Kidney glomerular epithelial cell (primary cell): ENCODE measurements at regions not wholly inside any gene's neighbourhood (a gene's known extent, or its start where the extent isn't known, plus 50 kb on each side); places are given as distances from the start of the nearest gene placed in this dataset.

Experiments
- DNase-seq: peaks from one replicate; lab custom pipeline; 2025; lab: John Stamatoyannopoulos, UW

DNA sequence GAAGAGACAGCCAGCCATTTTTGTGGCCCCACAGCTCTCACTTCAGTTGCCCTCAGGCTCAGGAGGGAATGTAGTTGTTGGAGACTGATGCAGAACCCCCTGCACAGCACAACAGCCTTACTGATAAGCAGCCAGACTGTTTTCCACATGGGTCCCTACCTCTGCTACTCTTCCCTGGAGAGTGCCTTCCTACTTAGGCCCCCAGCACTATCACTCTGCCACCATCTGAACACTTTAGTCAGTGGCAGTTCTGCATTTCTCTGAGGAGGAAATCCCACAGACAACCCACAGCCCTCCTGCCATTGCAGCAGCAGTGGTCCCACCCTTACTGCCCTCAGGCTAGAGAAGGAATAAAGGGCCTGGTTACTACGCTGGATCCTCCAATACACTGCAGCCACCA lies 61.8 kb upstream of the PTPRD start:
- no peak for DNase-seq

DNA sequence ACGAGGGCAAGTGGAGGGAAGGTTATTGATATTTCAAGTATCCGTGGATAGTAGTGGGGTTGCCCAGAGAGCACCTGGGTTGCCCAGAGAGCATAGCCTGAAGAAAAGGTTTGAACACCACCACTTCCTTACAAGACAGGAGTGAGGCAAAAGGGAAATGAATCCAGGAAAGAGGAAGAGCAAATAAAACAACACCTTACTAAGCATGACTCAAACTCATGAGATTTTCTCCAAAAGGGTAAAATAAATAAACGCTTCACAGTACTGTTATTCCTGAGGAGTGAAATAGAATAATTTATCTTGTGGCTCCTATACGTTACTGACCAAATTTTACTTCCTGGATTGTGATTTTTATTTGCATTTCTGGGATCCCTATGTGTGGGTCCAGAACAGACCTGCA lies 65.2 kb upstream of the PTPRD start:
- DNase-seq: no peak

DNA sequence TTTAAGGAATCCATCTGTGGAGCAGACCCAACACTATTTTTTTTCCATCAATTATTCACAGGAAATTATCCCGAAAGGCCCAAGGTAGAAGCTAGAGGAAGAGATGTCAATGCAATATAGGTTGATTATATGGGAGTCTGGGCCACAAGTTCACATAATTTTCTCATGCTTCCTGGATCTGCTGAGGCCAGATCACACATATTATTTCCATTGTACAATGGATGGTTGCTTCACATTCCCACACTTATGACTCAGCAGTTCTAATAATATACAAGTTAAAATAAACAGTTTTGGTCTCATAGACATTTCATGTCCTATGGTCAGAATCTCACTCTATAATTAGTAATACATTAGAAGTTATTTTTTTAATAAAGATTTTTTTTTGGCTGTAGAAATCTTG lies 66.0 kb upstream of the PTPRD start:
- DNase-seq: peak; percentile 38

DNA sequence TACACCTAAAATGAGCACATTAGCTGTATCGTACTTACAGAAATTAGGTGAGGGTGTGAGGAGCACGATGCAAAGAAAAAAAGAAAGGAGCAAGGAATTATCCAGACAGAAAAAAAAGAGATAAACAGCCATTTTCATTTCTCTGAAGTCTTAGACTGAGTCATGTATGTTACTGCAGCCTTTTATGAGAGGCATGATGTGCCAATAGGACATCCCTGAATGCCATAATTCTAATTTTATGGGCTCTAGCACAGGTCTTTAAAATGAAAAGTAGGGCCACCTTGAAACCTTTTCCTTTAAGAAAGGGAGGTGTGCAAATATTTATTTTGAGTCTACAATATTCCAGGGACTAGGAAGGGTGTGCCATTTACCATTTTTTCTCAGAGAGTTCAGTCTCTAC lies 74.1 kb upstream of the PTPRD start:
- no peak for DNase-seq

DNA sequence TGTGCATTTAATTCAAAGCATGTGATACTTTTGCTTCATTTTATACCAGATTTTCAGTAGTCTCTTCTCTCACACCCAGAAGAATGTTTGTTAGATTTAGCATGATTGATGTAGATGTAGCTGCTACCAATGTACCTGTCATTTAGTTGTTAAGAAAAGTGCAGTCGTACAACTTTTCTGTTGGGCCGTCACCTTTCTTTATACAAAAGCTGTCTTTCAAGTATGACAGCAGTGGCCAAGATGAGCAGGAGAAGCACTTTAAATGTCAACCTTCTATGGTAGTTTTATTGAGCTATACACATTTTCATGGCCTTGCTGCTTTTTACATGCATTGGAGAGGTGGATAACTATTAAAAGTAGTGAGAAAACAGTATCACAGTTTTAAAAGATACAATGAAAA lies 77.7 kb upstream of the PTPRD start:
- no peak for DNase-seq

DNA sequence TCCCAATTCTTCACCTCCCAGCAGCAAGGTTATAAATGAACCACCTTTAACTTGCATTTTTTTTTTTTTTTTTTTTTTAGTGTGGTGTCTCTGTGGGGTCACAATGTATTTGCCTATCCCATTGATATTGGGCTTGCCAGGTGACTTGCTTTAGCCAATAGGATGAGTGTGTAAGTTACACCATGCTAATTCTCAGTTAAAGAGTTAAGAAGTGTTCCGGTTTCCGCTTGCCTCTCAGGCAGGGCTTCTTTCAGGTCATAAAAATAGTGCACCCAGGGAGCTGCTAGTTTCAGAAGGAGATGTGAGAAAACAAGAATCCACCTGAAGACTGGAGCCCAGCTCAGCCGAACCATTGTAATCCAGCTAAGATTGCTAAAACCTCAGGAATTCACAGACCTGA lies 84.2 kb upstream of the PTPRD start:
- no peak for DNase-seq

DNA sequence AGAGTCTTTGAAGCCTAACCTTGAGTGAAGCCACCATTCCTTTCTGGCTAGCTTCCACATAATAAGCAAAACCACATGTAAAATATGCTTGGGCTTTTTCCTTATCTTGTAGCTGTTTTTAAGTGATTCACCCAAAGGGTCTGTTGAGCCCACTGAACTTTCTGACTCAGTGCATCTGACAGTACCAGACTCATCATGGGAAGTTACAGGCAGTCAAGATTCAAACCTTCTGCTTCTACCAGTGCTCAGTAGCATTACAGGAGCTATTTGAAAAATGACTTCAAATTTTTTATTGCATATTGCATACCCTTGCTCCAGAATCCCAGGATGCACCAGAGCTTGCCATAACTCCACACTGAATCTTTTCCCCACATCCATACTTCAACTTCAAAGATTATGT lies 87.5 kb upstream of the PTPRD start:
- no peak for DNase-seq

DNA sequence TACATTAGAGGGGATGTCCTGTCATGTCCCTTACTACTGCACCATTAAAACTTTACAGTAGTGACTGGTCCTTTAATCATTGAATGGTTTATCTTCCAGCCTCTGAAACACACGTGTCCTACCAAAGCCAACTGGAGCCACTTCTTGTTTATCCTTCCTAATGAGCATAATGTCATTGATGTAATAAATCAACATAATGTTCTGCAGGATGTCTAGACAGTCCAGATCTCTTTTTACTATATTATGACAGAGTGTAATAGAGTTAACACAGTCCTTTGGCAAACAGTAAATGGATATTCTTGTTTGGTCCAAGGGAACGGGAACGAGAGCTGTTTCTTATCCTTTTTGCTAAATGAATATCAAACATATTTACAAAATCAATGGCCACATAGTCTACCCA lies 88.1 kb upstream of the PTPRD start:
- DNase-seq: no peak

DNA sequence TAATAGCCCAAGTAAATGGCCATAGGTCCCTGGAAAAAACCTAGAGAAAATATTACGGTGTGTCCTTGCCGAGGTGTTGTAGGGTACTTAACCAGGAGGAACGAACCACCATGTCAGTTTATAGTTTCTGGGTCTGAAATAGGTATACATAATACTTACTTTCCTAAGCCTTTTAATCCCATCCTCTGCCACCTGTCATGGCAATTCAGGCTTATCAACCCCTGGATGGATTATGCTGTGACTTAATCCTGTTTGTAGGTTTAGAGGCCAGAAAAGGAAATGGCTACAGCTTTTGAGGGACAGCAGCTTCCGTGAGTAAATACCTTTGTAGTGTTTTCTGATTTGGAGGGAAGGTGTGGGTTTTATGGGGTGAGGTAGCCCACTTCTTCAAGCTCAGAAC lies 89.1 kb upstream of the PTPRD start:
- DNase-seq: no peak

DNA sequence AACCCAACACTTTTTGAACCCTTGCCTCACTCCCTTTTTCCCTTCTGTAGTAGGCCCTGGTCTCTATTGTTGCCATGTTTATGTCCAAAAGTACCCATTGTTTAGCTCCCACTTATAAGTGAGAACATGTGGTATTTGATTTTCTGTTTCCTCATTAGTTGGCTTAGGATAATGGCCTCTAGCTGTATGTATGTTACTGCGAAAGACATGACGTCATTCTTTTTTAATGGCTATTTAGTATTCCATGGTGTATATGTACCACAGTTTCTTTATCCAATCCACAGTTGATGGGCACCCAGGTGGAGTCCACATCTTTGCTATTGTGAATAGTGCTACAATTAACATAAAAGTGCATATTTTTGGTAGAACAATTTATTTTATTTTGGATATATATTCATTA lies 90.3 kb upstream of the PTPRD start:
- DNase-seq: no peak

DNA sequence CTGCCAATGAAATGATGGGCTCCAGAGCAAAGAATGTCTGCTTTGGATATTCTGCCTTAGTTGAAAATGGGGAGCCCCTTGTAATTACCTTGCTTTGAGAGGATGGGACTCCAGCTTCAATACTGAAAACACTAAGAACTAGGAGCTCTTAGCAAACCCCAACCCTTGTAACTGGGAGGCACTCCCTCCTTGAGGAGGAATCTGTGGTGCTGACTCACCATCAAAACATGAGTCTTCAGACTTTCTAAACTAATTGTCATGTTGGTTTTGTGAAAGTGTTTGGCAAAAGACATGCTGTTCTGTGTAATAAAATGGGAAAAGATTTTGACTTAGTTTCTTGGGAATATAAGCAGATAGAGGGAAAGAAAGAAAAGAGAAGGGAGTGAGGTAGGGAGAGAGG lies 91.9 kb upstream of the PTPRD start:
- peak; percentile 7 for DNase-seq

DNA sequence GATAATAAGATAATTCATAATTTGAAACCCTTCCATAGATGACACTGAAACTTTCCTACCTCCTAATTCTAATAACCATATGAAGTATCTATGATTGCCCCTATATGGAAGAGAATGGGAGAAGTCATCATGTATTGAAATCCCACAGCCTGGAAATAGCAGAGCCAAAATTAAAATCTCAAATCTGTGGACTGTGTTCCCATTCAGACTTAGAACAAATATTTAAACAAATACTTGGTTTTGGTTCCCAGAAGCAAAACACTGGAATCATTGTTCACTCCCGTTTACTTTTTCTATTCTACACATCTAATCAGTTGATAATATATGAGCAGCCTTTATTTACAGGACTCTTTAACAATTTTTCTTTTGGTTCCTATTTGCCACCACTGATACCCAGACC lies 92.6 kb upstream of the PTPRD start:
- no peak for DNase-seq

DNA sequence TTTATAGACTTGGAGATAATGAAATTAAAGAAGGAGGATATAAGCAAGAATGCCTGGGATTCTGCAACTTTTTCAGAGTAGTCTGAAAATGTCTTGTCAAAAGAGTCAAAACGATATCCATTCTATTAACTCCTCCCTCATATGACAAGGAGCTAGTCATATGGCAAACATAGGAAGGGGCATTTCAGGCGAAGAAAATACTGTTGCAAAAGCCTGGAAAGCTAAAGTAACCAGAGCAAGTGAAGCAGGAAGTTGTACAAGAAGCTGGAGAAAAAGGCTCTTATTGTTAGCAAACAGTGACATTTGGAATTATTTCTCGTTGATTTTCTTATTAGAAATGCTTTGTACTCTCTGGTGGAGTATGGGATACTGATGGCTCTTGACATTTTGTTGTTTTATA lies 94.0 kb upstream of the PTPRD start:
- no peak for DNase-seq

DNA sequence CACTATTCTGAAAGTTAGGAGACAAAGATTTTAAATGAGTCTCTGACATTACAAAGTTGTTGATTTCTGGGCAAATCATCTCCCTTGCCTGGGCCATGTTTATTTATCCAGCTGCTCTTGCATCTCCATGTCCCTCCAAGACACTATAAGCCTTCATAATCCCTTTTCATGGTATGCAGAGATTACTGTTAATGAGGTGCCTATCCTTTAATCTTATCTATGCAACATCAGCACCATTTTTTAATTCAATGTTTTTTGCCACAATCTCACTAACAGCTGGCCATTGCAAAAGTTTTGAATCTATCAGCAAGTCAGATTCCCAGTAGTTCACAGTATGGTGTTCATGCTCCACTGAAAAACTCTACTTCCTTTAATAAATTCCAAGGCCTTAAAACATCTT lies 108.5 kb upstream of the PTPRD start:
- DNase-seq: no peak

DNA sequence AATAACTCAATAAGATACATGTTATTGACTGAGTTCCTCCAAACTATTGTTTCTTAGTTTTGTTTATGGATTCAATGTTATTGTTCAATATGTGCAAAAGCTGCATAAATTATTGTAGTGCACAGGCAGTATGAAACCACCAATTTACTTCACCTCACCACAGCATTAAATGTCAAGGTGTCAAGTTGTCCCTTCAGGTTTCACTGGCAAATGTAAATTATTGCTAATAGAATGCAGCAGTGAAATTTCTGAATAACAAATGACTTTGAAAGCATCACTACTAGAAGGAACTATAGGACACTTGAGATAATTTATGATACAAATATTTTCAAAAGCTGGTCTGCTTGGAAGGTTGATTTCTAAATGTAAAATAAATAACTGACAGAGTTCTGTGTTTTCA lies 116.4 kb upstream of the PTPRD start:
- no peak for DNase-seq

DNA sequence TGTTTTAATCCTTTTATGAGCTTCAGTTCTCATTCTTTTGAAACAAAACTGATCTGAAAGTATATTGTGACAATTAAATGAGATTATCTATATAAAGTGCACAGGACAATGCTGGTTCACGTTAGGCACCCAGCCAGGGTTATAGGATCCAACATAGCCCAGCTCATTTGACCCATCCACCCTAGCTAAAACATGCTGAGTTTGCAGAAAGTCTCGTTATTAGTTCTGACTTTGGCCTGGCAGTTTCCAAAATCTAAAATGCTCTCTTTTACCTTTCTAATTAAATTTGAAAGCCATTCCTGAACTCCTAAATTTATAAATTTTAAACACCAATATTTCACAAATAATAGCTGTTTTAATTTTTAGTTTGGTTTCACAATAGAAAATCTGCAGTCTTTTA lies 131.9 kb upstream of the PTPRD start:
- DNase-seq: no peak

DNA sequence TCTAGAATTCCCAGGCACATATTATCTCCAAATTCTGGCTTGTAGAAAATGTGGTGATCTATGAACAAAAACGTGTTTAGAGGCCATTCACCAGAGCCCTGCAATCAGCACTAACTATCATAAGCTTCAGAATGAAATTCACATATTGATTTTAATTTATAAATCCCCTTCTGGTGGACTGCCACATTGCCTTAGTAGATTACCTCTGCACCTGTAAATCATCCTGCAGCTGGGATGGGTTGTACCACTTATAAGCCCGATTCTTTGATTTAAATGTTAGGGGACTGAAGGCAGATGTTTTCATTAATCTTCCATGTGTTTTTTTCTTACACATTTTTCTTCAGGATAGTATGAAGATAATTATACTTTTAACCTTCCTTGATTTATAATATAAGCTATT lies 140.7 kb upstream of the PTPRD start:
- DNase-seq: no peak

DNA sequence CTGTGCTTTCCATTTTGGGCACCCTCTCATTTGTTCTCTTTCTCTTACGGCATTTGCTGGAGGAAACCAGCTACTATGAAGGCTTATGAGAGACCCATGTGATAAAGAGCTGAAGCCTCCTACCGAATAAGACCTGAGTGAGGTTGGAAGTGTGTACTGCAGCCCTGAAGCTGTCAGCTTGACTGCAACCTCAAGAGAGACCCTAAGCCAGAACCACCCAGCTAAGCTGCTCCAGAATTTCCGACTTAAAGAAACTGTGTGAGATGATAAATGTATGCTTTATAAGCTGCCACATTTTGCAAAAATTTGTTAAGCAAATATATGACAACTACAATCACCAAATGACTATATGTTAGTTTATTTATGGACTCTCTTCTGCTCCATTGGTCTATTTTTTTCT lies 151.7 kb upstream of the PTPRD start:
- DNase-seq: no peak

DNA sequence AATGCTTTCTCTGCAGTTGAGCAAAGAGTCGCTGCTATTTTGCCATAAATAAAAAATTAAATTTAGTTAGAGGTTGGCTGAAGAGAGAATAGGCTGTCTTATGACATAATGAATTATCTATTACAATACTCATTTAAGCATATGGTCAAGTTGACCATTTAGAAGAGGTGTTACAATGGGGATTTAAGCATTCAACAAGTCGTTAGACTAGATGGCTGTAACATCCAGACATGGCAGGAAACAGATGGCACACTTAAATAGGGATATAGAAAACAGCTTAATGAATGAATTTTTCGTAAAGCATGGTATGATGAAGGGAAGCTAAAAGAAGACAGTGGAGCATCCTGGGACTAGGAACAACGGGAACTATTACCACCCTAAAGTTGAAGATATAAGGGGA lies 160.3 kb upstream of the PTPRD start:
- DNase-seq: no peak

DNA sequence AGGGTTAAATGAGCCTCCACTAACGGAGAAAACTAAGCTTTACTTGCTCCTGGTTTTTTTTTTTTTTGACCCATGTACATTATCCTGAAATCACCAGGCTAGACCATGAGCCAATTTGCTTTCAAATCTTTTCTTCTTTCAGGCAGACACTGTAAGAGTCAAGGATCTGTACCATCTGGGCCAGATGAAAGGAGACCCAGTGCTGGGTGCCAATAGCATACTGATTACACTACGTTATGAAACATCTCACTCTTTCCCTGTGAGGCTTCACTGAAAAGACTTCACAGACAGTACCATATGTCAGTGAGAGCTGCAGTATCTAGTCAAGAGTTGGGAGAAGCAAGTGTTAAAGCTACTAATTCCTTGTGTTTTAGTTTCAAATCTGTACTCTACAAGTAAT lies 161.2 kb upstream of the PTPRD start:
- no peak for DNase-seq

DNA sequence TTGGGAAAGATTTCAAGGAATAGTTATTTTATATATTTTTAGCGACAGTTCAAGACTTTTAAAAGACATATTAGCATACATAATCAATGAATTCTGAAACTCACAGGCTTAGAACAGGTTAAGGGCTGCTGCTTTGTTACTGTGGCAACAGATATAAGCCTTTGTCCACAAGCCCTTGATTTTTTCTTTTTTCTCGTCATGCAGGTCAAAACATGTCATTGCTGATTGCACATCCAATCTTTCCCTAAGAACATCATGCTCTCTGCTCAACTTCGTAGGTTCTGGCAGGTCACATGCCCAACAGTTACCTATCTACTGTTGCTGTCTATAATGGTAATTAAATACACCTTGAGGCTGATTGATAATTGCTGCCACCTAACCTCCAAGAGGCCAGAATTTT lies 172.5 kb upstream of the PTPRD start:
- no peak for DNase-seq

DNA sequence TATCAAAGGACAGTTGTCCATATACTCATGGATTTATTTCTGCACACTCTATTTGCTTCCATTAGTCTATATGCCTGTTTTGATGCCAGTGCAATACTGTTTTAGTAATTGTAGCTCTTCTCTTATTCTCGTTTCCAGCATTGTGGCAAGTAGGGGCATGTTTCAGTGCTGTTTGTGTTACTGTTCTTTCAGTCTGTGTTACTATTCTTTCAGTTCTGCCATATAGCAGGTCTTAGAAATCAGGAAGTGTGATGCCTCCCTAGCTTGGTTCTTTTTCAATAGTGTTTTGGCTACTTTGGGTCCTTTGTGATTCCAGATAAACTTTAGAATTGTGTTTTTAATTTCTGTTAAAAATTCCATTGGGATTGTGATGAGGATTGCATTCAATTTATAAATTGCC lies 180.5 kb upstream of the PTPRD start:
- no peak for DNase-seq

DNA sequence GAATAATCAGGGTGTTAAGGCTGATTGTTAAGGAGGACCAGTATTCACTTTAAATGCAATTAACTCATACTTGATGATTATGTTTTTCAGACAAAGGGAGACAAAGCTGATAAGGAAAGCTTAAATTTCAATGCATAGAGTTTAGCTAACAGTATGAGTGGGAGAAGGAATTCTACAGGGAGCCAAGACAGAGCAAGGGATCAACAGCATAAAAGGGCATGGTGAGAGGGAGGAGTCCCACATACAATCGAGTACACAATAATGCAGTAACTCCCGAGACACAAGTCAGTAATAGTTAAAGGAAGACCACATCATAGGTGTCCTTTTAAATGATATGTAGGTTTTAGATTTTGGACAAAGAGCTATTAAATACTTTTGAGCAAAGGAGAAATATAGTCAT lies 191.7 kb upstream of the PTPRD start:
- DNase-seq: no peak

DNA sequence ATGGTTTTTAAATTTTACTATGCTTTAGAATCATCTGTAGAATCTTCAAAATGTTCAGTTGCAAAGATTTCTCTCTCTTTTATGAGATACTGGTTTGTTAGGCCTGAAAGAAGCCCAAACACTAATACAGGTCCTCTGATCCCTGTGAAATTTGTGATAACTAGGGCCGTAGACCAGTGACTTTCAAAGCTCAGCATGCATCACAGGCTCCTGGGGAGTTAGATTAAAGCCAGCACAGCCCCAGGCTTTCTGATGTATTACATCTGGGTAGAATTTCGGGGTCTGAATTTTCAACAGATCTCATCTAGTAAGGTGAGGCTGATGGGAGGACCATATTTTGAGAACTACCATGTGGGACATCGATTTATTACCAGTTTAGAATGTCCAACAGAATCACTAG lies 194.1 kb upstream of the PTPRD start:
- DNase-seq: no peak

DNA sequence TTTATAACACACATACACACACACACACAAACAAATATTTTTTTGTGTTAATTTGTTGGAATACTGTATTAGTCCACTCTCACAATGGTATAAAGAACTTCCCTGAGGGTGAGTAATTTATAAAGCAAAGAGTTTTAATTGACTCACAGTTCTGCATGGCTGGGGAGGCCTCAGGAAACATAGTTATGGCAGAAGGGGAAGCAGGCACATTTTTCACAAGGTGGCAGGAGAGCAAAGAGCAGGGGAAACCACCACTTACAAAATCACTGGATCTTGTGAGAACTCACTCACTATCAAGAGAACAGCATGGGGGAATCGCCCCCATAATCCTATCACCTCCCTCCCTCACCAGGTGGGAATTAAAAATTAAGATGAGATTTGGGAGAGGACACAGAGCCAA lies 205.4 kb upstream of the PTPRD start:
- DNase-seq: no peak
